ENCODE measurements at regions not wholly inside any gene's neighbourhood (a gene's known extent, or its start where the extent isn't known, plus 50 kb on each side); places are given as distances from the start of the nearest gene placed in this dataset.

DNA sequence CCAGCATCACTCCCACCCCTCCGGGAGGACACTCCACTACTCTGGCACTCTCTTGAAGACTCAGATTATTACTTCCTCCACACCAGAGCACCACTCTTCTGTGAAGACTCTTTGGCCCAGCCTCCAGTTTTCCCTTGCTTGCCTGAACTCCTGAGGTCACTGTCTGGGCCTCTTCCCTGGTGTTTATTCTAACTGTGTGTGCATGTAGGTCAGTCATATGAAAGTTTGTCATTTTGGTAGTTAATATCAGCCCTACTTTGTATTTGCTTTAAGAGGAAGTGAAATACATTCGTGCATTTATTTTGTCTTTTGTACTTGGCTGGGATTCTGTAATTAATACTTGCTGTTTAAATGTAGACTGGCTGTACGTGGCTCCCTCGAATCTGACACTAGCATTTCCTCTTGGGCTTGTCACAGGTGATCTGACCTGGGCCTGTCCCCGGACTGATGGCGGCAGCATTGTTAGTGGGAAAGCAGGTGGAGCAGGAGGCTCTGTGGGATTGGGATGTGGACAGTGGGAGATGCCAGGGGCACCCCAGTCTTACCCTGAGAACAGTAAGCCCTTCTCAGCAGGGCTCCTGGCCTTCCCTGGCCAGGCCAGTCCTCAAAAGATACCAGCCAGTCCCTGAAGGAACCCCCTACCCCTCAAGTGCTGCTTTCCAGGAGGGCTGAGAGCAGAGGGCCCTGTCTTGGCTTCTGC is 350.5 kb downstream of the CDC5L start:
- Histone ChIP-seq H3F3A (ENCODE audit: insufficient read depth, low read length) (no peaks in the 10 kb centered on the region), H3K36me3 (ENCODE audit: insufficient read depth, low read length) (no peaks in the 10 kb centered on the region), H3K4me1 (ENCODE audit: insufficient read depth, low read length, severe bottlenecking) (no peaks in the 10 kb centered on the region), H2AFZ (ENCODE audit: low read length) (no peak overlapping the region), H3K9ac (ENCODE audit: low read length) (no peak overlapping the region), H3K9me3 (ENCODE audit: low read length) (no peaks in the 10 kb centered on the region), H3K27ac (ENCODE audit: low read depth, low read length, poor library complexity, severe bottlenecking) (no peak overlapping the region), H3K27me3 (ENCODE audit: insufficient read depth, low read length) (no peaks in the 10 kb centered on the region), H3K4me3 (ENCODE audit: low read depth, low read length, poor library complexity, severe bottlenecking) (no peak overlapping the region), H4K20me1 (ENCODE audit: insufficient read depth, low read length) (no peaks in the 10 kb centered on the region), H3K79me2 (ENCODE audit: insufficient read depth, low read length) (no peaks in the 10 kb centered on the region), H3K9me2 (ENCODE audit: low read depth, low read length) (no peaks in the 10 kb centered on the region), H3K4me2 (ENCODE audit: low read length) (no peak overlapping the region)
- TF ChIP-seq, protein P1, sequence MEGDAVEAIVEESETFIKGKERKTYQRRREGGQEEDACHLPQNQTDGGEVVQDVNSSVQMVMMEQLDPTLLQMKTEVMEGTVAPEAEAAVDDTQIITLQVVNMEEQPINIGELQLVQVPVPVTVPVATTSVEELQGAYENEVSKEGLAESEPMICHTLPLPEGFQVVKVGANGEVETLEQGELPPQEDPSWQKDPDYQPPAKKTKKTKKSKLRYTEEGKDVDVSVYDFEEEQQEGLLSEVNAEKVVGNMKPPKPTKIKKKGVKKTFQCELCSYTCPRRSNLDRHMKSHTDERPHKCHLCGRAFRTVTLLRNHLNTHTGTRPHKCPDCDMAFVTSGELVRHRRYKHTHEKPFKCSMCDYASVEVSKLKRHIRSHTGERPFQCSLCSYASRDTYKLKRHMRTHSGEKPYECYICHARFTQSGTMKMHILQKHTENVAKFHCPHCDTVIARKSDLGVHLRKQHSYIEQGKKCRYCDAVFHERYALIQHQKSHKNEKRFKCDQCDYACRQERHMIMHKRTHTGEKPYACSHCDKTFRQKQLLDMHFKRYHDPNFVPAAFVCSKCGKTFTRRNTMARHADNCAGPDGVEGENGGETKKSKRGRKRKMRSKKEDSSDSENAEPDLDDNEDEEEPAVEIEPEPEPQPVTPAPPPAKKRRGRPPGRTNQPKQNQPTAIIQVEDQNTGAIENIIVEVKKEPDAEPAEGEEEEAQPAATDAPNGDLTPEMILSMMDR (IDR thresholded peaks at IDR 0.05; ENCODE audit: low read length) = no peak
- TF ChIP-seq EZH2 (IDR thresholded peaks at IDR 0.05; ENCODE audit: borderline replicate concordance, low read length) = no peak

DNA sequence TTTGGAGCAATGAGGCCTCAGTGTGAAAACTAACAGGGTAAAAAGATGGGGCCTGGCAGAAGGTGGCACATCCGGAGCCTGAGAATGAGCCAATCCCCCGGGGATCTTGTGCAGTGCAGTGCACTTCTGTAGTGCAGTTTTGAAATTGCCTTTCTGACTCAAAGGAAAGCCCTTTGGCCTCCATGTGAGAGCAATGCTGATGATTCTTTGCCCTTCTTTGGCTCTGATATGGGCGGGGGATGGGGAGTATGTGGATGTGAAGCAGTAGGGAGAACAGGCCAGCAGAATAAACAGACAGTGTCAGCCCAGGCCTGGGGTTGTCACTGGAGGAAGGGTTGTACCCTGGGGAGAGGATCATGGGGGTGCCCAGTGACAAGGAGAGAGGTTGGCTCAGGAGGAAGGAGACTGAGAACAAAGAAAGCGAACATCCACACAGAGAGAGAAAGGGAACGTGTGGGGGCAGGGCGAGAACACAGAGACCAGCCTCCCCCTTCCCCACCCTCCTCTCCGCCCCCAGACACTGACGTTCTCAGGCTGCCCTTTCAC is 351.2 kb downstream of the CDC5L start:
- H3K27ac ChIP-seq (ENCODE audit: low read depth, low read length, poor library complexity, severe bottlenecking) = no peak overlapping the region

DNA sequence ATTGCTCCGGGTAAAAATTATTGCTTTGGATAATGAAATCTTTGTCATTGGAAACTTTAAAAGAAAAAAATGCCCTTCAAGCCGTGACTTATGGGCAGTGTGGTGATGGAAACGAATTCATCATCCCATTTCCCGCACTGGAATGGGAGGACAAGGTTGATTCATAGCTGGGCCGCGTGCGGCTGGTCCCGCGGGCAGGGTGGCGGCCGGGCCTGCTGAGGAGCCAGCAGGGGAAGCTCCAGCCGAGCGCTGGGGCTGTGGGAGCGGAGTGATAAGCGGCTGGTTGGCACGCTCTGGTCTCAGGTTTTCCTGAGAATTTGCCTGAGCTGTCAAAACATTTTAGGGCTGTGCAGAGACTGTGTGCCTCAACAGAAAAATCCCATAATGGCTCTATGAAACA is 351.7 kb downstream of the CDC5L start:
- no peaks in the 10 kb centered on the region for H4K20me1 ChIP-seq (ENCODE audit: insufficient read depth, low read length)
- no peaks in the 10 kb centered on the region for H3K36me3 ChIP-seq (ENCODE audit: insufficient read depth, low read length)
- no peak overlapping the region for H3K27ac ChIP-seq (ENCODE audit: low read depth, low read length, poor library complexity, severe bottlenecking)
- no peaks in the 10 kb centered on the region for H3K9me2 ChIP-seq (ENCODE audit: low read depth, low read length)
- no peak overlapping the region for H3K9ac ChIP-seq (ENCODE audit: low read length)
- TF ChIP-seq, protein P1 (IDR thresholded peaks at IDR 0.05; ENCODE audit: low read length) = no peak
- H3K4me2 ChIP-seq (ENCODE audit: low read length) = no peak overlapping the region
- no peak overlapping the region for H3K4me3 ChIP-seq (ENCODE audit: low read depth, low read length, poor library complexity, severe bottlenecking)
- no peaks in the 10 kb centered on the region for H3F3A ChIP-seq (ENCODE audit: insufficient read depth, low read length)
- no peaks in the 10 kb centered on the region for H3K9me3 ChIP-seq (ENCODE audit: low read length)
- no peaks in the 10 kb centered on the region for H3K27me3 ChIP-seq (ENCODE audit: insufficient read depth, low read length)
- H3K4me1 ChIP-seq (ENCODE audit: insufficient read depth, low read length, severe bottlenecking) = no peaks in the 10 kb centered on the region
- no peaks in the 10 kb centered on the region for H3K79me2 ChIP-seq (ENCODE audit: insufficient read depth, low read length)
- H2AFZ ChIP-seq (ENCODE audit: low read length) = no peak overlapping the region

More for the DNA sequence above, 351.2 kb downstream of the CDC5L start:
- H3K9me2 ChIP-seq (ENCODE audit: low read depth, low read length) = no peaks in the 10 kb centered on the region
- TF ChIP-seq EZH2 (IDR thresholded peaks at IDR 0.05; ENCODE audit: borderline replicate concordance, low read length) = no peak
- TF ChIP-seq, protein P1 (IDR thresholded peaks at IDR 0.05; ENCODE audit: low read length) = no peak
- H3K27me3 ChIP-seq (ENCODE audit: insufficient read depth, low read length) = no peaks in the 10 kb centered on the region
- no peaks in the 10 kb centered on the region for H3K4me1 ChIP-seq (ENCODE audit: insufficient read depth, low read length, severe bottlenecking)
- H4K20me1 ChIP-seq (ENCODE audit: insufficient read depth, low read length) = no peaks in the 10 kb centered on the region
- H3F3A ChIP-seq (ENCODE audit: insufficient read depth, low read length) = no peaks in the 10 kb centered on the region
- no peak overlapping the region for H3K9ac ChIP-seq (ENCODE audit: low read length)
- no peaks in the 10 kb centered on the region for H3K36me3 ChIP-seq (ENCODE audit: insufficient read depth, low read length)
- H3K4me2 ChIP-seq (ENCODE audit: low read length) = no peak overlapping the region
- H3K79me2 ChIP-seq (ENCODE audit: insufficient read depth, low read length) = no peaks in the 10 kb centered on the region
- H2AFZ ChIP-seq (ENCODE audit: low read length) = no peak overlapping the region
- no peaks in the 10 kb centered on the region for H3K9me3 ChIP-seq (ENCODE audit: low read length)
- no peak overlapping the region for H3K4me3 ChIP-seq (ENCODE audit: low read depth, low read length, poor library complexity, severe bottlenecking)

Measured in OCI-LY1 (cell line).